ENCODE measurements at regions not wholly inside any gene's neighbourhood (a gene's known extent, or its start where the extent isn't known, plus 50 kb on each side); places are given as distances from the start of the nearest gene placed in this dataset.
"Not testable (repeated sequence)": the region's sequence is repeated elsewhere in the genome, so short reads cannot be mapped to it uniquely, and the experiment has no call there.

DNA sequence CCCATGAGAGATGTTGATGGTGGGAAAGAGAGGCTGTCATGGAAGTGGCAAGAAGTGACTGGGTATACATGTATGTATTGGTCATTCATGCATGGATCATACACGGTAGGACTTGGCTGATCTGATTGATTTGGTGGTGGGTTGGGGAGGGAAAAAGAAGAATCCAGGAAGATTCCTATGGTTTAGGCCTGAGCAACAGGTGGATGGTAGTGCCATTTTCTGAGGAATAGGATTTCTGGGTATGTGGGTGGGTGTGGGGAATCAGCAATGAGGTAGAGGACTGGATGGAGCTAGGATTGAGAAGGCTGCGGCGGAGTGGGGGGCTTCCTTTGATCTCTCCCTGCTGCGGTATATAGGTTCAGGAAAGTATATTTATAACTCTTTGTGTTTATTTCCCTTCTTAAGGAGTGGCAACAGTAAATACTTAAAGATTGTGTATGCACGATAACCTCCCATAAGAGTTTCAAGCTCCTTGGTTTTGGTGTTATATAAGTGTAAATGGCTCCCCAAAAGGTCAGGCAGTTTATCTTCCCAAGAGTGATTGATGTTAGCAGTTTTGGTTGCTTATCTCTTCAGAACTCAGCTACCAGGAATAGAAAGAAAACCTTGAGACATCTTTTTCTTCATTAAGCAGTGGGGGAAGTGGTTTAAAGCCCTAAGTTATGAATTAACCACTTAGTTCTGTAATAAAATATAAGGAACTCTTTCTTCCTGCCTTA is 100.1 kb downstream of the LSMEM1 start:
- no peaks in the 10 kb centered on the region for H3K36me3 ChIP-seq (ENCODE audit: control insufficient read depth, insufficient read depth, low read length)
- H3K27ac ChIP-seq (ENCODE audit: insufficient read depth, low read length, poor library complexity, severe bottlenecking), result no peak overlapping the region
- DNase-seq, result no peak
- no peak overlapping the region for H3K27ac Mint-ChIP-seq
- no peak for ATAC-seq (ENCODE audit: low read depth in 2 of 2)
- H3K36me3 Mint-ChIP-seq, result no peaks in the 10 kb centered on the region
- H3K4me1 Mint-ChIP-seq, result no peaks in the 10 kb centered on the region
- no peak overlapping the region for H3K4me3 ChIP-seq (ENCODE audit: low read depth, low read length)
- H3K27me3 Mint-ChIP-seq, result peaks cover 9% of the 10 kb centered on the region
- no peaks in the 10 kb centered on the region for H3K9me3 ChIP-seq (ENCODE audit: control insufficient read depth in 2 of 2, low read length in 2 of 2)
- no peaks in the 10 kb centered on the region for H3K27me3 ChIP-seq (ENCODE audit: control insufficient read depth, insufficient read depth, low read length)
- peak overlapping the region in 1 of 4 donors; percentile 49 for H3K4me3 Mint-ChIP-seq
- H3K9me3 Mint-ChIP-seq, result peaks cover 0 to 5% (median 0%) of the 10 kb centered on the region in 7 donors
- H3K4me1 ChIP-seq (ENCODE audit: control insufficient read depth, insufficient read depth, low read length, poor library complexity, severe bottlenecking), result no peaks in the 10 kb centered on the region

- Histone ChIP-seq H3K4me1 (ENCODE audit: control insufficient read depth, insufficient read depth, low read length, poor library complexity, severe bottlenecking) (no peaks in the 10 kb centered on the region), H3K27ac (ENCODE audit: insufficient read depth, low read length, poor library complexity, severe bottlenecking) (no peak overlapping the region), H3K4me3 (ENCODE audit: low read depth, low read length) (no peak overlapping the region), H3K9me3 (ENCODE audit: control insufficient read depth in 2 of 2, low read length in 2 of 2) (no peaks in the 10 kb centered on the region), H3K36me3 (ENCODE audit: control insufficient read depth, insufficient read depth, low read length) (no peaks in the 10 kb centered on the region), H3K27me3 (ENCODE audit: control insufficient read depth, insufficient read depth, low read length) (no peaks in the 10 kb centered on the region)
- no peak overlapping the region for H3K4me3 Mint-ChIP-seq
- no peaks in the 10 kb centered on the region for H3K4me1 Mint-ChIP-seq
- no peak overlapping the region for H3K27ac Mint-ChIP-seq
- peaks cover 9% of the 10 kb centered on the region for H3K27me3 Mint-ChIP-seq
- H3K36me3 Mint-ChIP-seq, result no peaks in the 10 kb centered on the region
- DNase-seq, result no peak
- peaks cover 0 to 5% (median 0%) of the 10 kb centered on the region in 7 donors for H3K9me3 Mint-ChIP-seq
- no peak for ATAC-seq (ENCODE audit: low read depth in 2 of 2)
Observed at GRCh38 chr7:112581529-112581928, 100.7 kb downstream of the LSMEM1 start.

- Mint-ChIP-seq H3K4me3 (no peak overlapping the region), H3K36me3 (no peaks in the 10 kb centered on the region), H3K9me3 (peaks cover 0 to 2% (median 0%) of the 10 kb centered on the region in 7 donors), H3K27me3 (peaks cover 9% of the 10 kb centered on the region), H3K4me1 (no peaks in the 10 kb centered on the region), H3K27ac (no peak overlapping the region)
- Histone ChIP-seq H3K9me3 (ENCODE audit: control insufficient read depth in 2 of 2, low read length in 2 of 2) (no peaks in the 10 kb centered on the region), H3K27me3 (ENCODE audit: control insufficient read depth, insufficient read depth, low read length) (no peaks in the 10 kb centered on the region), H3K4me3 (ENCODE audit: low read depth, low read length) (no peak overlapping the region), H3K27ac (ENCODE audit: insufficient read depth, low read length, poor library complexity, severe bottlenecking) (no peak overlapping the region), H3K4me1 (ENCODE audit: control insufficient read depth, insufficient read depth, low read length, poor library complexity, severe bottlenecking) (no peaks in the 10 kb centered on the region), H3K36me3 (ENCODE audit: control insufficient read depth, insufficient read depth, low read length) (no peaks in the 10 kb centered on the region)
- ATAC-seq (ENCODE audit: low read depth in 2 of 2) (no peak), DNase-seq (no peak)
Observed at GRCh38 chr7:112584290-112584689, 103.5 kb downstream of the LSMEM1 start.

- DNase-seq, result no peak
- no peak overlapping the region for H3K27ac Mint-ChIP-seq
Observed at GRCh38 chr7:112587504-112587903, 106.7 kb downstream of the LSMEM1 start.

DNA sequence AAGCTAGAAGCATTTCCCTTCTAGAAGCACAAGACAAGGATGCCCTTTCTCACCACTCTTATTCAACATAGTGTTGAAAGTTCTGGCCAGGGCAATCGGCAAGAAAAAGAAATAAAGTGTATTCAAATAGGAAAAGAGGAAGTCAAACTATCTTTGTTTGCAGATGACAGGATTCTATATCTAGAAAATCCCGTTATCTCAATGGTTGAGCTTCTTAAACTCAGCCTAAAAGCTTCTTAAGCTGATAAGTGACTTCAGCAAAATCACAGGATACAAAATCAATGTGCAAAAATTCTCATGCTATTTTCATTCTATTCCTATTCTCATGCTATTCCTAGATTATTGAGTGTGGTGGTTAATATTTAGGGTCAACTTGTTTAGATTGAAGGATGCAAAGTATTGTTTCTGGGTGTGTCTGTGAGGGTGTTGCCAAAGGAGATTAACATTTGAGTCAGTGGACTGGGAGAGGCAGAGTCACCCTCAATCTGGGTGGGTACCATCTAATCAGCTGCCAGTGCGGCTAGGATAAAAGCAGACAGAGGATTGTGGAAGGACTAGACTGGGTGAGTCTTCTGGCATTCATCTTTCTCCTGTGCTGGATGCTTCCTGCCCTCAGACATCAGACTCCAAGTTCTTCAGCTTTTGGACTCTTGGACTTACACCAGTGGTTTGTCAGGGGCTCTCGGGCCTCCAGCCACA is 111.9 kb downstream of the LSMEM1 start:
- not testable (repeated sequence) for H3K36me3 ChIP-seq (ENCODE audit: control insufficient read depth, insufficient read depth, low read length); H3K27ac ChIP-seq (ENCODE audit: insufficient read depth, low read length, poor library complexity, severe bottlenecking); H3K4me1 Mint-ChIP-seq; H3K4me3 Mint-ChIP-seq; H3K27ac Mint-ChIP-seq; H3K4me3 ChIP-seq (ENCODE audit: low read depth, low read length); H3K4me1 ChIP-seq (ENCODE audit: control insufficient read depth, insufficient read depth, low read length, poor library complexity, severe bottlenecking); DNase-seq; H3K9me3 ChIP-seq (ENCODE audit: control insufficient read depth in 2 of 2, low read length in 2 of 2); H3K9me3 Mint-ChIP-seq; H3K36me3 Mint-ChIP-seq; H3K27me3 ChIP-seq (ENCODE audit: control insufficient read depth, insufficient read depth, low read length); ATAC-seq (ENCODE audit: low read depth in 2 of 2); H3K27me3 Mint-ChIP-seq

More at GRCh38 chr7:112587504-112587903, 106.7 kb downstream of the LSMEM1 start:
- Histone ChIP-seq H3K27me3 (ENCODE audit: control insufficient read depth, insufficient read depth, low read length) (no peaks in the 10 kb centered on the region), H3K27ac (ENCODE audit: insufficient read depth, low read length, poor library complexity, severe bottlenecking) (no peak overlapping the region), H3K4me1 (ENCODE audit: control insufficient read depth, insufficient read depth, low read length, poor library complexity, severe bottlenecking) (no peaks in the 10 kb centered on the region), H3K4me3 (ENCODE audit: low read depth, low read length) (no peak overlapping the region), H3K9me3 (ENCODE audit: control insufficient read depth in 2 of 2, low read length in 2 of 2) (no peaks in the 10 kb centered on the region), H3K36me3 (ENCODE audit: control insufficient read depth, insufficient read depth, low read length) (no peaks in the 10 kb centered on the region)
- peaks cover 10% of the 10 kb centered on the region for H3K27me3 Mint-ChIP-seq
- H3K9me3 Mint-ChIP-seq, result peaks cover 0 to 5% (median 0%) of the 10 kb centered on the region in 7 donors
- ATAC-seq (ENCODE audit: low read depth in 2 of 2), result no peak
- no peaks in the 10 kb centered on the region for H3K36me3 Mint-ChIP-seq
- H3K4me1 Mint-ChIP-seq, result no peaks in the 10 kb centered on the region
- H3K4me3 Mint-ChIP-seq, result no peak overlapping the region

GRCh38 chr7:112594397-112594796 is 113.6 kb downstream of the LSMEM1 start:
- no peaks in the 10 kb centered on the region for H3K4me1 ChIP-seq (ENCODE audit: control insufficient read depth, insufficient read depth, low read length, poor library complexity, severe bottlenecking)
- no peaks in the 10 kb centered on the region for H3K36me3 ChIP-seq (ENCODE audit: control insufficient read depth, insufficient read depth, low read length)
- ATAC-seq (ENCODE audit: low read depth in 2 of 2), result no peak
- no peak for DNase-seq
- H3K4me3 Mint-ChIP-seq, result no peak overlapping the region
- no peak overlapping the region for H3K4me3 ChIP-seq (ENCODE audit: low read depth, low read length)
- no peaks in the 10 kb centered on the region for H3K36me3 Mint-ChIP-seq
- peaks cover 0 to 4% (median 0%) of the 10 kb centered on the region in 7 donors for H3K9me3 Mint-ChIP-seq
- no peaks in the 10 kb centered on the region for H3K27me3 ChIP-seq (ENCODE audit: control insufficient read depth, insufficient read depth, low read length)
- H3K27ac Mint-ChIP-seq, result no peak overlapping the region
- H3K27me3 Mint-ChIP-seq, result peaks cover 6% of the 10 kb centered on the region
- H3K4me1 Mint-ChIP-seq, result no peaks in the 10 kb centered on the region
- no peaks in the 10 kb centered on the region for H3K9me3 ChIP-seq (ENCODE audit: control insufficient read depth in 2 of 2, low read length in 2 of 2)
- H3K27ac ChIP-seq (ENCODE audit: insufficient read depth, low read length, poor library complexity, severe bottlenecking), result no peak overlapping the region

GRCh38 chr7:112596260-112596659 is 115.5 kb downstream of the LSMEM1 start:
- H3K9me3 Mint-ChIP-seq, result peaks cover 0 to 2% (median 0%) of the 10 kb centered on the region in 7 donors
- H3K27ac Mint-ChIP-seq, result no peak overlapping the region
- Histone ChIP-seq H3K27me3 (ENCODE audit: control insufficient read depth, insufficient read depth, low read length) (no peaks in the 10 kb centered on the region), H3K4me1 (ENCODE audit: control insufficient read depth, insufficient read depth, low read length, poor library complexity, severe bottlenecking) (no peaks in the 10 kb centered on the region), H3K9me3 (ENCODE audit: control insufficient read depth in 2 of 2, low read length in 2 of 2) (no peaks in the 10 kb centered on the region), H3K27ac (ENCODE audit: insufficient read depth, low read length, poor library complexity, severe bottlenecking) (no peak overlapping the region), H3K36me3 (ENCODE audit: control insufficient read depth, insufficient read depth, low read length) (no peaks in the 10 kb centered on the region), H3K4me3 (ENCODE audit: low read depth, low read length) (no peak overlapping the region)
- peaks cover 5% of the 10 kb centered on the region for H3K27me3 Mint-ChIP-seq
- DNase-seq (no peak), ATAC-seq (ENCODE audit: low read depth in 2 of 2) (no peak)
- H3K36me3 Mint-ChIP-seq, result no peaks in the 10 kb centered on the region
- no peaks in the 10 kb centered on the region for H3K4me1 Mint-ChIP-seq
- no peak overlapping the region for H3K4me3 Mint-ChIP-seq

- Mint-ChIP-seq H3K4me3 (no peak overlapping the region), H3K27ac (no peak overlapping the region), H3K9me3 (peaks cover 0 to 4% (median 0%) of the 10 kb centered on the region in 7 donors), H3K4me1 (no peaks in the 10 kb centered on the region), H3K36me3 (no peaks in the 10 kb centered on the region), H3K27me3 (no peaks in the 10 kb centered on the region)
- Histone ChIP-seq H3K4me3 (ENCODE audit: low read depth, low read length) (no peak overlapping the region), H3K27me3 (ENCODE audit: control insufficient read depth, insufficient read depth, low read length) (no peaks in the 10 kb centered on the region), H3K27ac (ENCODE audit: insufficient read depth, low read length, poor library complexity, severe bottlenecking) (no peak overlapping the region), H3K9me3 (ENCODE audit: control insufficient read depth in 2 of 2, low read length in 2 of 2) (no peaks in the 10 kb centered on the region), H3K36me3 (ENCODE audit: control insufficient read depth, insufficient read depth, low read length) (no peaks in the 10 kb centered on the region), H3K4me1 (ENCODE audit: control insufficient read depth, insufficient read depth, low read length, poor library complexity, severe bottlenecking) (no peaks in the 10 kb centered on the region)
- ATAC-seq (ENCODE audit: low read depth in 2 of 2) (no peak), DNase-seq (no peak)
Observed at GRCh38 chr7:112596981-112597380, 116.2 kb downstream of the LSMEM1 start.
